NCI-H1694 treated with DMSO at 0.1 percent for 48 hours (cell line): ENCODE measurements at regions not wholly inside any gene's neighbourhood (a gene's known extent, or its start where the extent isn't known, plus 50 kb on each side); places are given as distances from the start of the nearest gene placed in this dataset.
"Not testable (repeated sequence)": the region's sequence is repeated elsewhere in the genome, so short reads cannot be mapped to it uniquely, and the experiment has no call there.

Source experiments
- DNase-seq: peaks from one replicate; lab custom pipeline; 2025; lab: John Stamatoyannopoulos, UW

GRCh38 chr3:180743813-180744590, 64.7 kb upstream of the CCDC39 start:
- no peak for DNase-seq

GRCh38 chr3:180747805-180748361, 68.6 kb upstream of the CCDC39 start:
- no peak for DNase-seq

- no peak for DNase-seq
These were observed 70.0 kb upstream of the CCDC39 start for GRCh38 chr3:180749322-180749721.

GRCh38 chr3:180749796-180750195, 70.5 kb upstream of the CCDC39 start:
- no peak for DNase-seq

- DNase-seq = no peak
These were observed 76.3 kb upstream of the CCDC39 start for GRCh38 chr3:180755556-180755955.

- DNase-seq = no peak
These were observed 83.6 kb upstream of the CCDC39 start for GRCh38 chr3:180762866-180763265.

- DNase-seq = no peak
These were observed 85.2 kb upstream of the CCDC39 start for GRCh38 chr3:180764481-180764880.

GRCh38 chr3:180770639-180771038, 91.3 kb upstream of the CCDC39 start:
- no peak for DNase-seq

GRCh38 chr3:180776433-180776832, 97.1 kb upstream of the CCDC39 start:
- DNase-seq = no peak

- no peak for DNase-seq
These were observed 103.1 kb upstream of the CCDC39 start for GRCh38 chr3:180782195-180782984.

GRCh38 chr3:180786227-180786626, 106.9 kb upstream of the CCDC39 start:
- not testable (repeated sequence) for DNase-seq

- no peak for DNase-seq
These were observed 110.5 kb upstream of the CCDC39 start for GRCh38 chr3:180789774-180790173.

GRCh38 chr3:180798197-180798596, 114.3 kb upstream of the FXR1 start:
- DNase-seq = no peak

GRCh38 chr3:180802837-180803236, 109.6 kb upstream of the FXR1 start:
- peak; percentile 46 for DNase-seq

- no peak for DNase-seq
These were observed 107.6 kb upstream of the FXR1 start for GRCh38 chr3:180804916-180805315.

GRCh38 chr3:180808823-180809575, 103.5 kb upstream of the FXR1 start:
- no peak for DNase-seq

- no peak for DNase-seq
These were observed 92.1 kb upstream of the FXR1 start for GRCh38 chr3:180820400-180820799.

- no peak for DNase-seq
These were observed 86.5 kb upstream of the FXR1 start for GRCh38 chr3:180825964-180826363.

- no peak for DNase-seq
These were observed 85.3 kb upstream of the FXR1 start for GRCh38 chr3:180827171-180827570.

GRCh38 chr3:180828001-180828720, 84.3 kb upstream of the FXR1 start:
- no peak for DNase-seq

- no peak for DNase-seq
These were observed 83.6 kb upstream of the FXR1 start for GRCh38 chr3:180828723-180829408.
